IPS DF 4.7 (cell line): ENCODE measurements at regions not wholly inside any gene's neighbourhood (a gene's known extent, or its start where the extent isn't known, plus 50 kb on each side); places are given as distances from the start of the nearest gene placed in this dataset.
"Not testable (repeated sequence)": the region's sequence is repeated elsewhere in the genome, so short reads cannot be mapped to it uniquely, and the experiment has no call there.

Experiments
- DNase-seq: peaks from one replicate; pipeline ENCODE4 v3.0.0-alpha.2; 2013; ENCODE audit warnings: low spot score; ENCODE audit errors: extremely low read depth

GRCh38 chr19:34023381-34023780 is 148.9 kb upstream of the LSM14A start:
- no peak for DNase-seq

GRCh38 chr19:34033880-34034279 is 138.4 kb upstream of the LSM14A start:
- no peak for DNase-seq

GRCh38 chr19:34034318-34034846 is 137.9 kb upstream of the LSM14A start:
- no peak for DNase-seq

- DNase-seq, result peak; percentile 25
Measured at GRCh38 chr19:34041925-34042521, 130.3 kb upstream of the LSM14A start.

GRCh38 chr19:34044021-34044420 is 128.3 kb upstream of the LSM14A start:
- DNase-seq, result no peak

GRCh38 chr19:34049944-34050343 is 122.4 kb upstream of the LSM14A start:
- DNase-seq, result no peak

- not testable (repeated sequence) for DNase-seq
Measured at GRCh38 chr19:34050430-34050829, 121.9 kb upstream of the LSM14A start.

- DNase-seq, result no peak
Measured at GRCh38 chr19:34051255-34051654, 121.0 kb upstream of the LSM14A start.

GRCh38 chr19:34057155-34057554 is 115.1 kb upstream of the LSM14A start:
- DNase-seq, result no peak

- DNase-seq, result no peak
Measured at GRCh38 chr19:34066007-34066643, 106.2 kb upstream of the LSM14A start.

- DNase-seq, result no peak
Measured at GRCh38 chr19:34067861-34068271, 104.4 kb upstream of the LSM14A start.

GRCh38 chr19:34075661-34076091 is 96.6 kb upstream of the LSM14A start:
- no peak for DNase-seq

- DNase-seq, result no peak
Measured at GRCh38 chr19:34082289-34083077, 89.8 kb upstream of the LSM14A start.

GRCh38 chr19:34084396-34085145 is 87.7 kb upstream of the LSM14A start:
- no peak for DNase-seq

GRCh38 chr19:34085336-34085735 is 87.0 kb upstream of the LSM14A start:
- DNase-seq, result no peak

GRCh38 chr19:34088292-34088691 is 84.0 kb upstream of the LSM14A start:
- no peak for DNase-seq

- no peak for DNase-seq
Measured at GRCh38 chr19:34089566-34089965, 82.7 kb upstream of the LSM14A start.

GRCh38 chr19:34094960-34095359 is 77.3 kb upstream of the LSM14A start:
- no peak for DNase-seq

- DNase-seq, result not testable (repeated sequence)
Measured at GRCh38 chr19:34095411-34095810, 76.9 kb upstream of the LSM14A start.

GRCh38 chr19:34096020-34096915 is 76.0 kb upstream of the LSM14A start:
- no peak for DNase-seq
